ENCODE measurements at regions not wholly inside any gene's neighbourhood (a gene's known extent, or its start where the extent isn't known, plus 50 kb on each side); places are given as distances from the start of the nearest gene placed in this dataset.

DNA sequence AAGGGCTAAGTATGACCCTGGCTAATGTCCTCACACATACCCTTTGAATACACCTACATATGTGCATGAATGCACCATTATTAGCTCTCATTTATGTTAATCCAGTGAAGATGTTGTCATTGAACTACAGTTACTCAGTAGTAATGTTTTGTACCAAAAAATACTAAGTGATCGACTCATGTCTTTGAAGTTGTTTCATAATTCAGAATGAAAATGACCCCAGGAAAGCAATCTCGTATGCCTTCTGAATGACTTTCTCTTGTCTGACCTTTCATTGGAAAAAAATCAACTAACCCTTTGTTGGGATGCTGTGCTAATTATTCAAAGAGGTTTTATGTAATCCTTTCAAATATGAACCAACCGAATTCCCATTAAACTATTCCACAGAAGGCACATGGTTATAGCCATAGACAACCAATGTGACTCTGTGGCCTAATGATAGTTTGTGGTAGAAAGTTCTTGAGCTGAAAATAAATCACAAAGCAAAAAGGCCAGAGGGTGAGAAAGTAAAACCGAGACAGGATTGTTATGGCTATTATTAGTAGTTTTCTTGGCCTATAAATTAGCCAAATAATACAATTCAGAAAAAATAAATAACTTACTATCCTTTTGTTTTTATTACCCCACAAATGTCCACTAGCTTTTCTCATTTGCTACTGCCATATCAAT, 86.8 kb upstream of the STARD13 start:
- TF ChIP-seq, protein P1, sequence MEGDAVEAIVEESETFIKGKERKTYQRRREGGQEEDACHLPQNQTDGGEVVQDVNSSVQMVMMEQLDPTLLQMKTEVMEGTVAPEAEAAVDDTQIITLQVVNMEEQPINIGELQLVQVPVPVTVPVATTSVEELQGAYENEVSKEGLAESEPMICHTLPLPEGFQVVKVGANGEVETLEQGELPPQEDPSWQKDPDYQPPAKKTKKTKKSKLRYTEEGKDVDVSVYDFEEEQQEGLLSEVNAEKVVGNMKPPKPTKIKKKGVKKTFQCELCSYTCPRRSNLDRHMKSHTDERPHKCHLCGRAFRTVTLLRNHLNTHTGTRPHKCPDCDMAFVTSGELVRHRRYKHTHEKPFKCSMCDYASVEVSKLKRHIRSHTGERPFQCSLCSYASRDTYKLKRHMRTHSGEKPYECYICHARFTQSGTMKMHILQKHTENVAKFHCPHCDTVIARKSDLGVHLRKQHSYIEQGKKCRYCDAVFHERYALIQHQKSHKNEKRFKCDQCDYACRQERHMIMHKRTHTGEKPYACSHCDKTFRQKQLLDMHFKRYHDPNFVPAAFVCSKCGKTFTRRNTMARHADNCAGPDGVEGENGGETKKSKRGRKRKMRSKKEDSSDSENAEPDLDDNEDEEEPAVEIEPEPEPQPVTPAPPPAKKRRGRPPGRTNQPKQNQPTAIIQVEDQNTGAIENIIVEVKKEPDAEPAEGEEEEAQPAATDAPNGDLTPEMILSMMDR (IDR thresholded peaks at IDR 0.05; ENCODE audit: low read length): no peak
- no peak for TF ChIP-seq EZH2 (optimal IDR thresholded peaks at IDR 0.05; ENCODE audit: low read depth, low read length)
